Left hindlimb (tissue), 1 donor: ENCODE measurements at regions not wholly inside any gene's neighbourhood (a gene's known extent, or its start where the extent isn't known, plus 50 kb on each side); places are given as distances from the start of the nearest gene placed in this dataset.
A peak's percentile ranks its signal among the peaks of the same experiment; 100 is the strongest.
"Not testable (repeated sequence)": the region's sequence is repeated elsewhere in the genome, so short reads cannot be mapped to it uniquely, and the experiment has no call there.

Experiments
- DNase-seq: peaks from one replicate; pipeline ENCODE4 v3.0.0-alpha.2; 2018

DNA sequence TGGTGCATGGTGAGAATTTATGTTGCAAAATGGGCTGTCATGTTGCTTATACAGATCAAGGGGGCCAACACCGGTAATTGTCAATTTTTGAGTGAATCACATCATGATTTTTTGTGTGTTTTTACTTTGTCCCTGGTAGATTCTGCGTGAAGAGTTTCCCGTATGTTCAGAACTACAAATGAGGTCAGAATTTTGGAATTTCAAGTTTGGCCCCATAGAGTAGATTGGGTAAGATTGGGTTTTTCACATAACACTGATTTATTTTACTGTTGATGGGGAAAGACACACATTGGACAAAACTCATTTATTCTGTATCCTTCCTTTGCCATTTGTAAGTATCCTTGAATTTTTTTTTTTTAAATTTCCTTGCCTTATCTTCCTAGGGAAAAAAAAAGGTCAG lies 158.5 kb upstream of the MXRA5 start:
- DNase-seq = no peak

DNA sequence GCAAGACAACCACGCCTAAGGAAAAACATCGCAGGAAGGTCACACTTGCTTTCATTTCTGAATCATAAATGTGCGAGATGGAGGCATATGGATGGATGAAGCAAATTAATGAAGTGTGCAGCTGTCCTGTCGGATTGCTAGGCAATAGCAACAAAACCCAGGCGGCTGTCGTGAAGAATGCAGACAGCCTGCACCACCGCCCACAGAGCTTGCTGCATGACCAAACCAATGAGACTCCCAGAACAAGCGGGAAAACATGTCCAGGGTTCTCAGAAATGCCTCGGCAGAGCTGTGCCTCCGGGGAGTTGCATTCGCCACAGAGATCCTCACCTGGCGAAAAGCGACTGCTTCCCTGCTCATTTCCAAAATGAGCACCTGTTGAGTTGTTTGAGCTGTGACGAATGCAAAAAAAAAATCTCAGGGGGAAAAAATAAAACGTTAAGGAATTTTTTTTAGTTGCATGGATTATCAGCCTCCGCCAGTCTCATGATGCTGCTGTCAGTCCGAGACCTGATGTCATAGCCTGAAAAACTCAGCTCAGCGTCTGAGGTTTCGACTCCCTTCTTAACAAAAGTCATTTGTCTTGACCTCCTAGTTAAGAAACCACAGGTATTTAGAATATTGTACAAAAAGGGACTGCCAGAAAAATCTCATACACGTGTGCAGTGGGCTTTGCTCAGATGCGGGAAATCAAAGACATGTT lies 155.5 kb upstream of the MXRA5 start:
- peak; percentile 72 for DNase-seq

DNA sequence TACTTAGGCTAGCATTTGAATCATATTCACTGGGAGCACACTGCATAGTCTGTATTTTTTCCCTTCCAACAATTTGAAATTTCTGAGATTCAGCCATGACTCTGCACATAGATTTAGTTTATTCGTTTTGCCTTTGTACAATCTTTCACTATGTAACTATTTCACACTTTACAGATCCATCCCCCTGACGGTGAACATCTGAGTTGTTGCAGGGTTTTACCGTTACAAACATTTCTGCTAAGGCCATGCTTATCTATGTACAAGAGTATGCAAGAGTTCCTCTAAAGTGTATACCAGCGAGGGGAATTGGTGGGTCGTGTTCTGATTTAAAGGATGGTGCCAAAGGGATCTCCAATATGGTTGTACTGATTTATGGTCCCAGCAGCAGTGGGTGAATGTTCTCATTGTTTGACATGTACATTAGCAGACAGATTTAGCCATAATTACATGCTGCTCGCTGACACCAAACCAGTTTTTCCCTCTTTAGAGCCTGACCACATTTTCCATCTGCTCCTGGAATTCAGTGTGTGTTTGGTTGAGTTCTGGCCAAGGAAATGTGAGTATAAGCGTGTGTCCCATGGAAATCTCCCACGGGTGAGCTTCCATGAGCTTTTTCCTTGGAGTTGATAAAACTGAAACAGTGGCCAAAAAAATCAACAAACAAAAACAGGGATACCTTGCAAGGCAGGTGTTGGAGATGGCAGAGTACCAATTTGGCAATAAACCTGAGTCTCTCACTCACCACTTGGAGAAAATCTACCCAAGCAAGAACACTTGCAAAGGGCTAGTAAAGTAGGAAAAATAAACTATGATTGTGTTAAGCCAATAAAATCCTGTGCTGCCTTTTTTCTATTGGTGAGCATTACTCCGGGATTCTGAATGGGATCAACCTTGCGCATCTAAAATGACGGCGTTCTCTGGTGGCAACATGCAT lies 149.7 kb upstream of the MXRA5 start:
- DNase-seq = peak; percentile 42

DNA sequence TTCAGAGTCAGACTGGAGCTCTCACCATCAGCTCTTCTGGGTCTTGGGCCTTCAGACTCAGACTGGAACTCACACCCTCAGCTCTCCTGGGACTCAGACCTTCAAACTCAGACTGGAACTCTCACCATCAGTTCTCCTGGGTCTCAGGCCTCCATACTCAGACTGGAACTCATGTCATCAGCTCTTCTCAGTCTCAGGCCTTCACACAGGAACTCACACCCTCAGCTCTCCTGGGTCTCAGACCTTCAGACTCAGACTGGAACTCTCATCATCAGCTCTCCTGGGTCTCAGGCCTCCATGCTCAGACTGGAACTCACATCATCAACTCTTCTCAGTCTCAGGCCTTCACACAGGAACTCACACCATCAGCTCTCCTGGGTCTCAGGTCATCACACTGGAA lies 147.2 kb upstream of the MXRA5 start:
- no peak for DNase-seq

DNA sequence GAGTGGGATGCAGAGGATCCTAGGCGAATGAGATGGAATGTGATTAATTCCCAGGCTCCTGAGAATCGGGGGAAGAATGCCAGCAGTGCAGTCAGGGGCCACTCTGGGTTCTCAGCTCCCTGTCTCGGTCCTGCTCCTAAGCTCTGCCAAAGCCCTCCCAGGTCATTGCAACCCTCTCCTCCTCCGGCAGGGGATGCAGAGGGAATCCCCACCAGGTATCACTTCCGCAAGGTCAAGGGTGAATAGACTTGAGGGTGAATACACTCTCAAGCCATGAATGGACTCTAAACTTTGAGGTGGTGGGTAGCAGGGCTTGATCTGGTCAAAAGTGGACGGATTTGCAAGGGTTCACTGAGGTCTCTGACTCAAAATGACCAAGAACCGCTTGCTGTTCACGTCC lies 139.3 kb upstream of the MXRA5 start:
- no peak for DNase-seq

DNA sequence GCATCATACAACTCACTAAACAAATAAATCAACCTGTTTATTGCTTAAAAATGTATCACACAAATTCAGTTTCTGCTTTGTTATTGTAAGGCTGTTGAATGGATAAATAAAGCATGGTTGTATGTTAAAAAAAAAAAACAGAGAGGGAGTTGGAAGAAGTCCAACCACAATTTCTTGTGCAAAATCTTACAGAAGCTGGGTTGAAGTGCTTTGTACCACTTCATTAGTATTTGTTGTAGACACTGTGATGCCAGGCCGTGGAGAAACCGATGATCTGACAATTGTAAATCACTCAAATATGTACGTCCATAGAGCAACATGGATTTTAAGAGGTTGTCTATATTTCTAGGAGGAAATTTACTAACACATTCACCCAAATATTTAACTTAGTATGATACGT lies 132.6 kb upstream of the MXRA5 start:
- no peak for DNase-seq

DNA sequence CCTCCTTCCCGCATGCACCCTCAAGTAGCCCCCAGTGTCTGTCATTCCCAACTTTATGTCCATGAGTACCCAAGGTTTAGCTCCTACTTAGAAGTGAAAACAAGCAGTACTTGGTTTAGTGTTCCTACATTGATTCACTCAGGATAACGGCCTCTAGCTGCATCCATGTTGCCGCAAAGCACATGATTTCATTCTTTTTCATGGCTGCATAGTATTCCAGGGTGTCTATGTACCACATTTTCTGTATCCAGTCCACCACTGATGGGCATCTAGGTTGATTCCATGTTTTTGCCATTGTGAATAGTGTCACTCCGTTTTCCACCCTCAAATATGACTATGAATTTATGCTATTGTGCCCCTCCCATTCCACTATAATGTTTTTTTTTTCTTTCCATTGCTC lies 130.5 kb upstream of the MXRA5 start:
- DNase-seq = no peak

DNA sequence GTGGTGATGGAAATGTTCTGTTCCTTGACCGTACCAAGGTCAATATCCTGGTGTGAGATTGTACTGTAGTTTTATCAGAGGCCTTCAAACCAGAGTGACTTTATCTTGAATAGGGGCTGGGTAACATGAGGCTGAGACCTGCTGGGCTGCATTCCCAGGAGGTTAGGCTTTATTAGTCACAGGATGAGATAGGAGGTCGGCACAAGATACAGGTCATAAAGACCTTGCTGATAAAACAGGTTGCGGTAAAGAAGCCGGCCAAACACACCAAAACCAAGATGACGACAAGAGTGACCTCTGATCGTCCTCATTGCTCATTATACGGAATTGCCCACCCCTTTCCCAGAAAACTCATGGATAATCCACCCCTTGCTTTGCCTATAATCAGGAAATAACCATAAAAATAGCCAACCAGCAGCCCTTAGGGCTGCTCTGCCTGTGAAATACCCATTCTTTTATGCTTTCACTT lies 123.8 kb upstream of the MXRA5 start:
- not testable (repeated sequence) for DNase-seq

DNA sequence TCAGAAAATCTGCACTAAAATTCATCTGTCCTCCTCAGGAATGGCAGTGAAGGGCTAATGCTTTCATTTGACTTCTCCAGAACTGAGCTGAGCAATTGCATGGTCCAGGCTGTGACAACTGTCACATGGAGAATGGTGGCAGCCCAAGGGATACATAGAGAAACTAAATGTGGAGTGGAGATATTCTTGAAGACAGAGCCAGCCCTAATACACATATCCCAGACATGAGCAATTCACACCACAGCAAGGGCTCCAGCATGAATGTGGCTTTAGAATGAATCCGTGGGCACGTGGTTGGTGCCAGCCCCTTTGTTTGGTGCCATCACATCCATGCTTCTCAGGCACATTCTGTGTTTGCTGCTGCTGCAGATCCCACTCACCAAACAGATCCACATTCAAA lies 121.6 kb upstream of the MXRA5 start:
- no peak for DNase-seq

DNA sequence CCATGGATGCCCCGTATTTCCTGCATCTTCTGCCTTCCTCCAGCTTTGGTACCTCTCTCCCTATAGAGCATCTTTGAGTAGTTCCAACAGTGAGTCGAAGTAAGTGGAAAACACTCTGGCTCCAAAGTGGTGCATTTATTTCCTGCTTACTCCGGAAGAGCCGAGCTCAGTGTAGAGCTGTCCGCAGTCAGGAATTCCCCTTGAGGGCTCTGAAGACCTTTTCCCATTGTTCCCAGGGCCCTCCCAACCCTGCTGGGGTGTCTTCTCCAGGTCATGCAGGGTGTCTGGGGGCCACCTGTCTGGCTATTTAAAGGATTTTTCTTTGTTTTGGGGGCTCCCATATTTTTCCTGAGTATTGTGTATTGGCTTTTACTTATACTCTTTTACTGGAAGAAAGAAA lies 118.6 kb upstream of the MXRA5 start:
- DNase-seq = no peak

DNA sequence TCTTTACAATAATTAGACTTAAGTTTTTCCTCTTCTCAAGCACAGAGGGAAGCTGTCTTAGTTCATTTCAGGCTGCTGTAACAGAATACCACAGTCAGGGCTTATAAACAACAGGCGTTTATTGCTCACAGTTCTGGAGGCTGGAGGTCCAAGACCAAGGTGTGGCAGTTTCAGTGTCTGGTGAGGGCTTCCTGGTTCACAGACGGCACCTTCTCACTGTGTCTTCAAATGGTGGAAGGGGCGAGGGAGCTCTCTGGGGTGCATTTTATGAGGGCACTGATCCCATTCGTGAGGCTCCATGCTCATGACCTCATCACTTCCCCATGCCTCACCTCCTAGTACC lies 115.7 kb upstream of the MXRA5 start:
- DNase-seq = no peak

DNA sequence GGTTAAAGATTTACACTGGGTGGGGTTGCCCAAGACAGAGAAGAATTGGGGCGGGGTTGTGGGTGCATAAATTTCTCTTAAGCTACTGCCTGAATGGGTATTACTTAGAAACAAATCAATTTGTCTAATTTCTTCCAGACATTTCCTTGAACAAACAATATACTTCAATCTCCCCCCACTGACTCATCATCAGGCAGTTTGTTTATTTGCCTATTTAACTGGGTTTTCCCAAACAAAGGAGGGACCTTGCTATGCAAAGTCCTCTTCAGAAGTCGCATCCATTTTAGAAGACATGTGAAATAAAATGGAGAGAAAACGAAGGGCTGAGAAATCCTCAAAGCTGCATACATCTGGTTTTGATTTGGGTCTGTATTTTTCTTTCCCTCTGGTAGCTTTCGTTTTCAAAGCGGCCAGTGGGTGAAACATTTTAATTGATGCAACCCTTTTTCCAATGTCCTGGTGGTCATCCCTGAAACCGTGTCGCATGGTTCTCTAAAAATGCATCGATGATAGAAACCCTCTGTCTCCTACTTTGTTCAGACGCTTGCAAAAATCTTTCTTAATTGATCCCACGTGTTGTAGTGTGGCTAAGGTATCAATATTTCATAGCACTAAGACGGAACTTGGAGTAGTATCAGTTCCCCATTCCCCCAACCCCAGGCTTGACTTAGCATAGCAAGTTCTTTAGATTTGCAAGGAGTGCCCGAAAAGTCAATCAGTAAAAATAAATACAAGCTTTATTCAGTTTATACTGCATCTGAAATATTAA lies 115.1 kb upstream of the MXRA5 start:
- DNase-seq = no peak

DNA sequence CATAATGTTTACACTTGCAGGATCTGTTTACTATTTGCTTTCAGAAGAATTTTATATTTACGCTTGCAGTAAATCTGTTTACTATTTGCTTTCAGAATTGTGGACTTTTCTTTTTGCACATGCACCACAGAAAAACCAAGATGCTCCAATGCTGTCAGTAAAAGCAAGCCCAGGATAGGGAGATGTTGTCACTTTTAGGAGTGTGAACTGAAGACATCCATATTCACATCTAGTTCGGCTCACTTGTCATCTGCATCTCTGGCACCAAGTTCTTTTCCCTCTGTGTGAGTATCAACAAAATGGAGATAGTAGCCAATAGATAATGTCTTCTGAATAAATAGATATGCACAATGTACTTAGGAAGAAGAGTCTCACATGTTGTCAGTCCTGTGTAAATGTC lies 109.3 kb upstream of the MXRA5 start:
- DNase-seq = no peak

DNA sequence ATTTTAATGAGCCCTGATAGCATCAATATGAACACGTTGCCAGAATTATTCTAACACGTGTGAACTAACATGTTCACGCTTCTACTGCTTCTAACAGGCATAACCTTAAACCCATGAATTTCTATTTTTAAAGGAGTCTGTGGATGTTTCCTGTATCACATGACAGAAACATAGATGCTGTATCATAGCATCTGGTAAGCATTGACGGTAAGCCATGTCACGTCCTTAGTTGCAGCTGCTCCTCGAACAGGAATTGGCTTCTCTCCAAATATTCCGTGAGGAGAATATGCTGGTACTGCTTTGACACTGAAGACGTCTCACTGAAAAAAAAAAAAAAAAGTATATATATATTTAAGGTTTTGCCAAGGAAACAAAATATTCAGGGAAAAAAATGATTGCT lies 105.1 kb upstream of the MXRA5 start:
- DNase-seq = no peak

DNA sequence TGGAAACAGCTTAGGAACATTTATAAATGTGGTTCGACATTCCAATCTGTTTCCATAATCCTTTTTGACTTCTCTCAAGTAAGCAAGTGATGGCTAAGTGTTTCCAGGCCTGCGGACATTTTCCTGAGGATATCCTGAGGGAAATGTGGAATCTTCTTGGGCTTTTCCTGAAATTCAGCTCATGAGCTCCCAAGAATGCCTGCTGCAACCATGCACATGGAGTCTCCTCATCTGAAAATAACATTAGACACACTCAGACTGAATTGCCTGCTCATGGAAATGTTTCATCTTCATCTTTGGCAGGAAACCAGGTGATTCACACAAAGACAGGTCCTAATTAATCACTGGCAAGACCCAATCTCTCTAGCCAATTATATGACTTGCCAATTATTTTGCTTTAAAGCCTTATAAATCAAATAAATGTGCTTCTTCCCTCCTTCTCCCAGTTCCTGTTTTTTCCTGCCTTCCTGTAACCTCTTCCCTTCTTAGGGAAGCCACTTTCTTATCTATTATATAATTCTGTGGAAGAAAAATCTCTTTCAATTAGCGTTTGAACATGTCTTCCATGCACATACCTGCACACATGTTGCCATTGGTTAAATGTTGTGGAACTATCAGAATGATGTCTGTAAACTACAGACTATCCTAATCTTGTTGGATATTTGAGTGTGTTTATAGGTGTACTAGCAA lies 104.6 kb upstream of the MXRA5 start:
- DNase-seq = peak; percentile 45

DNA sequence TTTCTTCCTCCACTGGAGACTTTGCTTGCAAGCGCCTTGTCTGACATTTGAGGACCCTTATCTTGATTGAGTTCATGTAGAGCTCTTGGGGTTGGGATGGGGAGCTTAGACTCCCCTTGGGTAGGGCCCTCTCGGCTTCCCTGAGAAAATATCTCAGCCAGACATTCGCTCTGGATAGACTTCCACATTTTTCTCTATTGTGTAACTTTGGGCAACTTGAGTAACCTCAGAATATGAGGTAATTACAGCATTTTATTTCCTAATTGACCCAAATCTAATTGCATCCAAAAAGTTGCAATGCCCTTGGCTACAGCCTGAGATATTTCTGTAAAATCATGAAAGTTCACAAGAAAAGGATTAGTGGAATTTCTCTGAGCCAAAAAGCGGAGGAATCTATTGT lies 102.8 kb upstream of the MXRA5 start:
- no peak for DNase-seq

DNA sequence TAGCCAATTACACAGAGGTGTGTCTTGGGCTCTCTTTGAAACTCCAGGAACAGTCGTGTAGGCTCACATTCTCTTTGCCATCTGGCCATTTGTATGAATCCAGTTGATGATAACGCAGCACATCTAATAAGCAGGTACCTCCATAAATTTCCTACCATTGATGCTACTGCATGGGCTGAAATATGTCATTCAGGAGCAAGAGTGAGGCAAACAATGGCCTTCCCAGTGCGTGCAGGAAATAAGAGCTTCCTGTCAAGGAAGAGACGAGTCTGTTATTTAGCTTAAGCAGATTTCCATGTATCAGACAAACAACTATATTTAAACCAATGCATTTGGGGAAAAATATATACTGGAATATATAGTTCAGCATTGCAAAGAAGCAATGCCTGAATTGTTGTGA lies 102.1 kb upstream of the MXRA5 start:
- DNase-seq = no peak

DNA sequence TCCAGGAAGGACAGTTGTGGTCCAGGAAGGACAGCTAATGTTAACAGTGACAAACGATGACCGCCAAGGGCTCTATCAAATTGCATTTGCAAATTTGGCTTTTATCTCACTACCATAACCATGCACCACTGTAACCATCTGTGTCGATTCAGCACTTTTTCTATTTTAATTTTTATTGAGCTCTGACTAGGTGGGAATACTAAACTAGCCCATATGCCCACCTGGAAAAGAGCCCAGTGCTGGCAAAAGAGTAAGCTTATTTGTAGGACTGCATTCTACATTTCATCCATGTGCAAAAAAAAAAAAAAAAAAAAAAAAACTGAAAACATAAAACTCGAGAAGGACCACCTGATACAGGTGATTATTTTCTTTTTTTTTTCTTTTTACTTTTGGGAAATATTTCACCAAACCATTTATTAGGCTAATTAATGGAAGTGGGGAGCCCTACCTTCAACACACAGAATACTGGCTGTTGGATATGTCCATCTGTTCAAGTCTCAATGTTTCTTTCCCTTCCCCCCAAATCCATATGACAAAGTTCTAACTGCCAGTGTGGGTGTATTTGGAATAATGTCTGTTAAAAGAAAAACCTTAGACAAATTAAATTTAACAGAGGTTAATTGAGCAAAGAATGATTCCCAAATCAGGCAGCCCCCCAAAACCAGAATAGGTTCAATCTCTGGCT lies 99.5 kb upstream of the MXRA5 start:
- DNase-seq = no peak

DNA sequence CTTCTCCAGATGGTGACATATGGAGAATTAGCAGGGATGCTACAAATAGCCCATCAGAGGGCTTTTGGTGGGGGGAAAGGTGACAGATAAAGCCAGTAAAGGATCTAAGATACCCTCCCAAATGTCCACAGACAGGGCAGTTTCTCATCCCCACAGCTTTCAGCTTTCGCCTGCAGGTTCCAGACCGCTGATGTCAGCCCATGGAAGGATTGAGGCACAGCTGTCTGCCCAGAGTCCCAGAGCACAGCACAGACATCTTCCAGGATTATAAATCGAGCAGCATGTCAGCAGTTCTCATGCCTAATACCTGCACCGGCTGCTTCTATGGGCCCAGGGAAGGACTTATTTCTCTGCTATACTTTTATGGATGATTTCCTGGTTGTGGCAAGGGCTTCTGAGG lies 96.7 kb upstream of the MXRA5 start:
- peak; percentile 40 for DNase-seq

DNA sequence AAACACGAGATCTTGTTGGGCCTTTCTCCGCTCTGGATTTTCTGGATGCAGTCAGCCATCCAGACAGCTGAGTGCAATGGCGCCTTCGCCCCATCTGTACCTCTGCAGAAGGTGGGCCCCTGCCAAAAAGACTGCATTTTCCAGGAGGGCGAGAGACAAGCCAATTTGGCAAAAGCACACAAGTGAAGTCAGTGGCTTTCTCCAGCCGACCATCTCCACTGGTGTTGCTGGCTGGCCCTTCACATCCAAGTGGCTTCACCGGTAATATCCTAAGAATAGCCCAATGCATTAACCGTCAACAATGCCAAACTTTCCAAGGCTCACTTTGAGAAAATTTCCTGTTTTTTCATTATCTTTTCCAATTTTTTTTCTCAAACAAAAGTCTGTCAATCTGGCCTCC lies 96.2 kb upstream of the MXRA5 start:
- peak; percentile 41 for DNase-seq

DNA sequence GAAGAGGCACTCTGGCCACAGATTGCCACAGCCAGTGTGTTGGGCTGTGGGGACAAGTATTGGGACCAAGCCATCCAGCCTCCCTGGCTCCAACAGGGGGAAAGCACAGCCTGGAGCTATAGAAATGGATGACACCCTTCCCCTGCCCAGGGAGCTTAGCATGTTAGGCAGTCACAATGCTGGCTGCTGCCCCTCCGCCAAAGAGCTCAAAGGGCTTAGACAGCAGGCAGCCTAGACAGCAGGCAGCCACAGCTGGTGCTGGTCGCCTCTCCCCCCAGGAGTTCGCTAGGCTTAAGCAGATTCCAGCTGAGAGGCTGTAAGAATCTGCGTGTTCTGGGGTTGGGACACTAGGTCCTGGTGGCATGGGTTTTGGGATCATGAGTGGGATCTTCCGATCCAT lies 94.5 kb upstream of the MXRA5 start:
- no peak for DNase-seq

DNA sequence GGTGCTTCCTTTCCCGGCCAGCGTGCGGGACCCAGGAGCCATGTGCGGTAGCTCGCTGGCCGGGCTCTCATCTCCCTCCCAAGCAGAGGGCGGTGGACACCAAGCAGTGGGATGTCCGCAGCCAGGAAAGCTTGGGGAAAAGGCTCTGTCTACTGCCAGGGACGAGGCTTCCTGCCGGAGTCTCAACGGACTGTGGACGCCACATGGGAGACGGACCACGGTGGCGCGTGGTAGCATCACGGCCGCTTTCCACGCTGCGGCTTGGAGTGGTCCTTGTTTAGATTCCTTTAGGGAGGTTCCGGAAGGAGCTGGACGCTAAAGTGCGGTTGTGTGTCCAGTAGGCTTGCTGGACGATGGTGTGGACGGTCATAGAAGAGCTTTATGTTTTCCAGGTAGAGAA lies 89.5 kb upstream of the MXRA5 start:
- not testable (repeated sequence) for DNase-seq
